Testis (tissue), 2 donors: ENCODE measurements at regions not wholly inside any gene's neighbourhood (a gene's known extent, or its start where the extent isn't known, plus 50 kb on each side); places are given as distances from the start of the nearest gene placed in this dataset.

Experiments
- DNase-seq: peaks from one replicate; pipeline ENCODE4 v3.0.0-alpha.2; 2019
- H3K27ac ChIP-seq, 2 donors: fragments of 200-600 bp; sonication (generic); one replicate each; pipeline ENCODE4 v1.5.1; 2019
- H3K27me3 ChIP-seq: fragments of 200-600 bp; sonication (generic); one replicate; pipeline ENCODE4 v1.5.1; 2019
- H3K36me3 ChIP-seq: fragments of 200-600 bp; sonication (generic); one replicate; pipeline ENCODE4 v1.5.1; 2017; ENCODE audit warnings: low read depth; ENCODE audit errors: missing control alignments
- H3K4me1 ChIP-seq: fragments of 200-600 bp; sonication (generic); one replicate; pipeline ENCODE4 v1.5.1; 2019
- H3K4me3 ChIP-seq, 2 donors: fragments of 200-600 bp; sonication (generic); one replicate each; pipeline ENCODE4 v1.5.1; 2017 to 2019
- H3K9me3 ChIP-seq: fragments of 200-600 bp; sonication (generic); one replicate; pipeline ENCODE4 v1.5.1; 2017
- POLR2A ChIP-seq: fragments of 450-650 bp; IDR thresholded peaks from one replicate; pipeline ENCODE4 v1.6.1; 2017; ENCODE audit warnings: antibody characterized with exemption, mild to moderate bottlenecking, moderate library complexity
- WGBS, 2 donors: methylation state at CpG; one replicate each; pipeline ENCODE4 v1.1.5; 2018; 5-methylcytosine and 5-hydroxymethylcytosine counted together
- intact Hi-C: fragments of 100-400 bp; cut with DNase I; formaldehyde crosslinking; loops from one replicate; pipeline ENCODE4 v1.15.1; 2023; ENCODE audit warnings: low total_unique reads
- TF ChIP-seq, protein P1 (sequence below), 3 experiments: fragments of 450-650 bp in 2 of 3; fragments of 200-600 bp in 1 of 3; sonication (generic) in 1 of 3; IDR thresholded peaks; one replicate each; pipeline ENCODE4 v1.5.1; 2016 to 2019; ENCODE audit warnings: antibody characterized with exemption in 3 of 3, mild to moderate bottlenecking in 2 of 3, moderate library complexity in 1 of 3

DNA sequence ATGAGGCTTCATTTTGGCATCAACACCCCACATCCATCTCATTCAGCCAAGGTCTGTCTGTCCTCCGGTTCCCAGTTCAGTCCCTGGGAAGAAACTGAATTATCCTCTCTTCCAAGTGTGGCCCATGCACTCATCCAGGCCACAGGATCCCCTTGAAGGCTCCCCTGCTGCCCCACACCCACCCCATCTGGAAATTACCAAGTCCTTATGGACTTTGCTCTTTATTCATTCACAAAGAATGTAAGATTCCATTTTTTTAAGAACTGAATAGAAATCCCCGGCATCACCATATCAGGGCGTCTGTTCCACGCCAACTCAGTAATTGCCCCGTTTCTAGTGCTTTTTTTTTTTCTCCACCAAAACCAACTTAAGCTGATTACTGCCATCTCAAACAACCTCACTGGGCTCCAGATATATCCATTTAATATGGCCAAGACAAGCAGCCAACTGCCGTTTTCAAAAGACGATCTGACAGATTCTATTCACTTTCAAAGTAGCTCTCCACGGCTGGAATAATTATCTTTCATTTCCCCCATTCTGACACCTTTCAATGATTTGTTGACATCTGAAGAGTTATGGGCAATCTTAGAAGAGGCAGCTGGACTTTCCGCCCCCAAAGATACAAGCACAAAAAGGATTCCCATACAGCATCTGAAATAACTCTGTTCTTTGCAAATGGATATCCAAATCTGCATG is 55.9 kb downstream of the OLIG1 start:
- DNase-seq = no peak
- H3K9me3 ChIP-seq = no peaks in the 10 kb centered on the region
- 85 to 87% methylated on average over 9 of the region's 9 CpGs for WGBS, 2 donors
- TF ChIP-seq POLR2A = no peak
- TF ChIP-seq, protein P1, sequence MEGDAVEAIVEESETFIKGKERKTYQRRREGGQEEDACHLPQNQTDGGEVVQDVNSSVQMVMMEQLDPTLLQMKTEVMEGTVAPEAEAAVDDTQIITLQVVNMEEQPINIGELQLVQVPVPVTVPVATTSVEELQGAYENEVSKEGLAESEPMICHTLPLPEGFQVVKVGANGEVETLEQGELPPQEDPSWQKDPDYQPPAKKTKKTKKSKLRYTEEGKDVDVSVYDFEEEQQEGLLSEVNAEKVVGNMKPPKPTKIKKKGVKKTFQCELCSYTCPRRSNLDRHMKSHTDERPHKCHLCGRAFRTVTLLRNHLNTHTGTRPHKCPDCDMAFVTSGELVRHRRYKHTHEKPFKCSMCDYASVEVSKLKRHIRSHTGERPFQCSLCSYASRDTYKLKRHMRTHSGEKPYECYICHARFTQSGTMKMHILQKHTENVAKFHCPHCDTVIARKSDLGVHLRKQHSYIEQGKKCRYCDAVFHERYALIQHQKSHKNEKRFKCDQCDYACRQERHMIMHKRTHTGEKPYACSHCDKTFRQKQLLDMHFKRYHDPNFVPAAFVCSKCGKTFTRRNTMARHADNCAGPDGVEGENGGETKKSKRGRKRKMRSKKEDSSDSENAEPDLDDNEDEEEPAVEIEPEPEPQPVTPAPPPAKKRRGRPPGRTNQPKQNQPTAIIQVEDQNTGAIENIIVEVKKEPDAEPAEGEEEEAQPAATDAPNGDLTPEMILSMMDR (IDR thresholded peaks at IDR 0.05) = no peak
- no peaks in the 10 kb centered on the region for H3K4me1 ChIP-seq
- intact Hi-C loops = no loop called here
- H3K27me3 ChIP-seq = no peaks in the 10 kb centered on the region
- no peak overlapping the region for H3K4me3 ChIP-seq
- no peaks in the 10 kb centered on the region for H3K36me3 ChIP-seq
- H3K27ac ChIP-seq = no peak overlapping the region

DNA sequence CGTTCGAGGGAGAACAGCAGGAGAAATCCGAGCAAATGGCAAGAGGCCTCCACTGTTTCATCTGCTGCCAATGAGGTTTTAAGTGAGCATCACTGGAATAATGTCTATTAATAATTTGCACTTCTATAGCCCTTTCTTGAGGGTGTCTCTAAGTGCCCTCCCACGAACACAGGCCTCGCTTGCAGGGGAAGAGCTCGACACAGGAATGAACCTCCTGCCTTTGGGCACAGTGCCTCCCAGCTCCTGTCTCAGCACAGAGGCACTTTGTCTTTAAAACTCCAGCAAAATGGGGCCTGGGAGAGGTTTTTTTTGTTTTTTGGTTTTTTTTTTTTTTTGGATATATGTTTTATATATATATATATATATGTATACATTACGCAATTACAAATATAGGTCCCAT is 56.6 kb downstream of the OLIG1 start:
- Histone ChIP-seq H3K27ac (no peak overlapping the region), H3K9me3 (no peaks in the 10 kb centered on the region), H3K27me3 (no peaks in the 10 kb centered on the region), H3K4me1 (no peaks in the 10 kb centered on the region), H3K36me3 (no peaks in the 10 kb centered on the region), H3K4me3 (no peak overlapping the region)
- 79 to 85% methylated on average over 7 of the region's 7 CpGs for WGBS, 2 donors
- TF ChIP-seq POLR2A = no peak
- TF ChIP-seq, protein P1 (IDR thresholded peaks at IDR 0.05) = no peak
- no peak for DNase-seq
- intact Hi-C loops = no loop called here

DNA sequence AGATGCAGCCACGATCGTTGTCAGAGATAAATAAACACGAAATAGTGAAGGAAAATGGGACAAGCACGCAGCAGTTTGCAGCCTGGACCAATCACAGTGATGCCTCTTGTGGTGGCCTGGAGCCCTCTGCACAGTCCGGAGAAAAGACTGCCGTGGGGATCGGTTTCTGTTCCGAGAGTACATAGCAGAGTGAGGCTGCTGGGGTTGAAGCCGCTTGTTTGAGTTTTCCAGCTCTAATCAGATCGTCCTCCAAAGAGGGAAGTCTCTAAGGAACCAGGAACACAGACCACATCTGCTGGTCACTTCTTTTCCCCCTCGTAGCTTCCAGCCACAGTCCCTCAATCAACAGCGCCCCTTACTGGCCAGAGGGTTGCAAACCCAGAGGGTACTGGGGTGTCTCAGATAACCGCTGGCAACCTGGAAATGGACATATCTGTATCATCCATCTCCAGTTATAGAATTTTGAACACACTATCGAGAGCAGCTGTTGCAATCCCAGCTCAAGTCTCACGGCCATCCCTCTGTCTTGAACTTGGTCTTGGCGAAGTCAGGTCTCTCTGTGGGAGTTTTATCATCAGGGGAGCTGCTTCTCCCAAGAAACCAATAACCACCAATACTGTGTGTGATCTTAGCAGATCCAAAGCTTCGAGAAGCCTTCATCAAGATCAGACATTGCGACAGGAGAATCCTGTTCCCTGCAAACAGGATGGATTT is 57.4 kb downstream of the OLIG1 start:
- H3K4me3 ChIP-seq = no peak overlapping the region
- no peaks in the 10 kb centered on the region for H3K36me3 ChIP-seq
- 11 to 12% methylated on average over 16 to 18 of the region's 18 CpGs for WGBS, 2 donors
- H3K27me3 ChIP-seq = no peaks in the 10 kb centered on the region
- no peaks in the 10 kb centered on the region for H3K9me3 ChIP-seq
- TF ChIP-seq POLR2A = no peak
- TF ChIP-seq, protein P1 (IDR thresholded peaks at IDR 0.05) = peak; percentile 45 to 67 (median 60)
- peak; percentile 78 for DNase-seq
- no peak overlapping the region for H3K27ac ChIP-seq
- H3K4me1 ChIP-seq = no peaks in the 10 kb centered on the region
- intact Hi-C loops = no loop called here

DNA sequence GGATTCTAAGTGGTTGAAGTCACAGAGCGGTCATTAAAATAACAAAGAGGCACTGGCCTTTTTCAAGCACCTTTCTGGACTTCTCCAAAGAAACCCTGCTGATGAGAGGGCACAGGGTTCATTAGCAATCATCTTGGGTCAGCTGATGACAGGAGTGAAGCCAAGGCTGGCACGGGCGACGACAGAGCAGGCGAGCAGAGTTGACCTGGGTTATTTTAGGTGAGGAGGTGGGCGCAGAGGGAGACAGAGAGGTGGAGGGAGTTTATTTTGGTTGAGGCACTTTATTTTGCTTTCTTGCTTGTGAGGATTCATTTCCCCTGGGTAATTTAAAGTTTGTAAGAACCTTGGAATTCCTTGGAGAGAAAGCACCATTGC is 57.9 kb downstream of the OLIG1 start:
- WGBS, 2 donors = 40 to 54% methylated on average over 6 of the region's 6 CpGs
- Histone ChIP-seq H3K9me3 (no peaks in the 10 kb centered on the region), H3K27me3 (no peaks in the 10 kb centered on the region), H3K4me3 (no peak overlapping the region), H3K36me3 (no peaks in the 10 kb centered on the region), H3K4me1 (no peaks in the 10 kb centered on the region), H3K27ac (no peak overlapping the region)
- DNase-seq = no peak
- intact Hi-C loops = no loop called here
- TF ChIP-seq, protein P1 (IDR thresholded peaks at IDR 0.05) = no peak
- TF ChIP-seq POLR2A = no peak
